CD4-positive, alpha-beta T cell (primary cell): ENCODE measurements at regions not wholly inside any gene's neighbourhood (a gene's known extent, or its start where the extent isn't known, plus 50 kb on each side); places are given as distances from the start of the nearest gene placed in this dataset.

Experiments used
- ATAC-seq: fragments of 200-7000 bp; cut with Tn5 transposase; one replicate; pipeline ENCODE4 v1.10.0; 2022; ENCODE audit warnings: mild to moderate bottlenecking; ENCODE audit not compliant: poor library complexity
- CTCF ChIA-PET: fragments of 350-600 bp; sonication (Branson Sonifier 250); formaldehyde crosslinking; loops from one replicate; lab custom pipeline; 2021; ENCODE audit warnings: antibody characterized with exemption, inconsistent platforms; lab: Charles Lee
- POLR2A ChIA-PET: fragments of 350-600 bp; sonication (Branson Sonifier 250); formaldehyde crosslinking; loops from one replicate; lab custom pipeline; 2021; ENCODE audit warnings: antibody characterized with exemption, inconsistent platforms; lab: Charles Lee
- DNase-seq, 14 experiments: peaks; one replicate each; pipeline ENCODE4 v3.0.0-alpha.2; 2013 to 2020; ENCODE audit warnings: mixed read lengths in 2 of 14
- H3K27ac ChIP-seq, 2 donors: one replicate each; pipeline versions ENCODE4 v1.5.1 to v1.7.0; 2013; ENCODE audit warnings: low read length in 2 of 2, low read depth in 1 of 2, mild to moderate bottlenecking in 1 of 2
- H3K27me3 ChIP-seq, 2 experiments: 1 replicate in 1 of 2; 2 replicates in 1 of 2; pipeline versions ENCODE4 v1.6.1 to v1.7.0; 2013; ENCODE audit warnings: low read length in 2 of 2, control low read depth in 1 of 2, mild to moderate bottlenecking in 1 of 2, moderate library complexity in 1 of 2; ENCODE audit not compliant: insufficient read depth in 2 of 2, control insufficient read depth in 1 of 2
- H3K36me3 ChIP-seq: one replicate; pipeline ENCODE4 v1.6.1; 2013; ENCODE audit warnings: low read length, control low read depth; ENCODE audit not compliant: insufficient read depth
- H3K4me1 ChIP-seq: one replicate; pipeline ENCODE4 v1.6.1; 2013; ENCODE audit warnings: low read length, control low read depth; ENCODE audit not compliant: insufficient read depth
- H3K4me3 ChIP-seq: one replicate; pipeline ENCODE4 v1.5.1; 2013; ENCODE audit warnings: mild to moderate bottlenecking, low read length, moderate library complexity
- H3K9me3 ChIP-seq, 2 experiments: 1 replicate in 1 of 2; 2 replicates in 1 of 2; pipeline versions ENCODE4 v1.6.1 to v1.7.0; 2013; ENCODE audit warnings: low read length in 2 of 2, mild to moderate bottlenecking in 2 of 2, control low read depth in 1 of 2, moderate library complexity in 1 of 2; ENCODE audit not compliant: control insufficient read depth in 1 of 2, insufficient read depth in 1 of 2
- H3K27ac Mint-ChIP-seq: one replicate; pipeline ENCODE4 v1.8.0; 2020; ENCODE audit warnings: mixed read lengths
- H3K27me3 Mint-ChIP-seq: one replicate; pipeline ENCODE4 v1.8.0; 2021; ENCODE audit warnings: mixed read lengths
- H3K36me3 Mint-ChIP-seq: one replicate; pipeline ENCODE4 v1.8.0; 2021; ENCODE audit warnings: low read depth, mixed read lengths
- H3K4me1 Mint-ChIP-seq: one replicate; pipeline ENCODE4 v1.8.0; 2021; ENCODE audit warnings: low read depth, mixed read lengths
- H3K4me3 Mint-ChIP-seq: one replicate; pipeline ENCODE4 v1.8.0; 2020; ENCODE audit warnings: mild to moderate bottlenecking, mixed read lengths
- H3K9me3 Mint-ChIP-seq: one replicate; pipeline ENCODE4 v1.8.0; 2020; ENCODE audit warnings: mixed read lengths
- CTCF ChIP-seq: fragments of 200-600 bp; IDR thresholded peaks from one replicate; pipeline ENCODE4 v1.8.0; 2022; ENCODE audit warnings: antibody characterized with exemption, mild to moderate bottlenecking
- intact Hi-C, 2 experiments: fragments of 100-400 bp; cut with DNase I in 1 of 2; cut with micrococcal nuclease in 1 of 2; formaldehyde crosslinking; loops; one replicate each; pipeline versions ENCODE4 v1.15.1 to v1.9.0; 2023 to 2025; cut with DNase I, micrococcal nuclease

- no peaks in the 10 kb centered on the region for H3K9me3 Mint-ChIP-seq
Measured at GRCh38 chr2:19702267-19702666, 199.5 kb downstream of the TTC32 start.

GRCh38 chr2:19700861-19701585, 200.8 kb downstream of the TTC32 start:
- ChIA-PET POLR2A (no interaction called here), CTCF (no interaction called here)
- Mint-ChIP-seq H3K9me3 (no peaks in the 10 kb centered on the region), H3K27me3 (no peaks in the 10 kb centered on the region), H3K4me3 (no peak overlapping the region), H3K27ac (no peak overlapping the region), H3K36me3 (no peaks in the 10 kb centered on the region), H3K4me1 (no peaks in the 10 kb centered on the region)
- no peak for TF ChIP-seq CTCF
- DNase-seq (no peak), ATAC-seq (no peak)
- Histone ChIP-seq H3K4me3 (no peak overlapping the region), H3K9me3 (peaks cover 0 to 11% of the 10 kb centered on the region in 2 experiments), H3K27ac (no peak overlapping the region), H3K4me1 (no peaks in the 10 kb centered on the region), H3K27me3 (no peaks in the 10 kb centered on the region), H3K36me3 (no peaks in the 10 kb centered on the region)
- intact Hi-C loops: no loop called here

More at GRCh38 chr2:19702267-19702666, 199.5 kb downstream of the TTC32 start:
- Histone ChIP-seq H3K9me3 (peaks cover 0 to 9% of the 10 kb centered on the region in 2 experiments), H3K4me3 (no peak overlapping the region), H3K36me3 (no peaks in the 10 kb centered on the region), H3K27me3 (no peaks in the 10 kb centered on the region), H3K4me1 (no peaks in the 10 kb centered on the region), H3K27ac (no peak overlapping the region)
- TF ChIP-seq CTCF: no peak
- intact Hi-C loops: no loop called here
- no peak overlapping the region for H3K4me3 Mint-ChIP-seq
- ATAC-seq (no peak), DNase-seq (no peak)
- ChIA-PET CTCF (no interaction called here), POLR2A (no interaction called here)
- H3K36me3 Mint-ChIP-seq: no peaks in the 10 kb centered on the region
- no peak overlapping the region for H3K27ac Mint-ChIP-seq
- H3K27me3 Mint-ChIP-seq: peaks cover 5% of the 10 kb centered on the region
- no peaks in the 10 kb centered on the region for H3K4me1 Mint-ChIP-seq

- H3K36me3 Mint-ChIP-seq: no peaks in the 10 kb centered on the region
- no peak for DNase-seq
- intact Hi-C loops: no loop called here
- no peaks in the 10 kb centered on the region for H3K9me3 Mint-ChIP-seq
- H3K4me3 Mint-ChIP-seq: no peak overlapping the region
- H3K27ac Mint-ChIP-seq: no peak overlapping the region
- H3K36me3 ChIP-seq: no peaks in the 10 kb centered on the region
- H3K4me1 ChIP-seq: no peaks in the 10 kb centered on the region
- H3K4me3 ChIP-seq: no peak overlapping the region
- peaks cover 7% of the 10 kb centered on the region for H3K27me3 Mint-ChIP-seq
- H3K27me3 ChIP-seq: no peaks in the 10 kb centered on the region
- peaks cover 0 to 11% of the 10 kb centered on the region in 2 experiments for H3K9me3 ChIP-seq
- ChIA-PET POLR2A (no interaction called here), CTCF (no interaction called here)
- no peak for TF ChIP-seq CTCF
- ATAC-seq: no peak
- no peaks in the 10 kb centered on the region for H3K4me1 Mint-ChIP-seq
- H3K27ac ChIP-seq: no peak overlapping the region
Measured at GRCh38 chr2:19697131-19697530, 204.7 kb downstream of the TTC32 start.
